ENCODE measurements at regions not wholly inside any gene's neighbourhood (a gene's known extent, or its start where the extent isn't known, plus 50 kb on each side); places are given as distances from the start of the nearest gene placed in this dataset.

- TF ChIP-seq POLR2A (conservative IDR thresholded peaks at IDR 0.05) (no peak), CTCF (IDR thresholded peaks at IDR 0.05 in 2 of 3, conservative IDR thresholded peaks at IDR 0.05 in 1 of 3; ENCODE audit: insufficient read depth in 2 of 3, low read depth in 1 of 3, low read length in 3 of 3) (no peak), EP300 (IDR thresholded peaks at IDR 0.05; ENCODE audit: low read length) (no peak)
Measured at GRCh38 chr3:1513662-1514061, 420.8 kb downstream of the CNTN6 start.
